Liver (tissue), 8 donors: ENCODE measurements at regions not wholly inside any gene's neighbourhood (a gene's known extent, or its start where the extent isn't known, plus 50 kb on each side); places are given as distances from the start of the nearest gene placed in this dataset.

Experiments used
- DNase-seq: peaks from one replicate; pipeline ENCODE4 v3.0.0-alpha.2; 2017; ENCODE audit warnings: low spot score
- H3K27ac ChIP-seq, 2 donors: one replicate each; pipeline ENCODE4 v1.7.0; 2013; ENCODE audit warnings: inconsistent platforms in 2 of 2, low read length in 2 of 2, control low read depth in 1 of 2, low read depth in 1 of 2, mild to moderate bottlenecking in 1 of 2
- H3K27me3 ChIP-seq, 4 donors: one replicate each; pipeline versions ENCODE4 v1.6.1 to v1.7.0; 2013; ENCODE audit warnings: low read length in 3 of 4, inconsistent platforms in 1 of 4, mild to moderate bottlenecking in 1 of 4, moderate library complexity in 1 of 4; ENCODE audit not compliant: control insufficient read depth in 4 of 4, insufficient read depth in 4 of 4
- H3K36me3 ChIP-seq, 4 donors: one replicate each; pipeline versions ENCODE4 v1.6.1 to v1.7.0; 2013; ENCODE audit warnings: low read length in 3 of 4, mild to moderate bottlenecking in 3 of 4, low read depth in 1 of 4, moderate library complexity in 1 of 4; ENCODE audit not compliant: control insufficient read depth in 4 of 4, insufficient read depth in 3 of 4
- H3K4me1 ChIP-seq, 4 donors: one replicate each; pipeline versions ENCODE4 v1.6.1 to v1.7.0; 2013; ENCODE audit warnings: low read length in 3 of 4, mild to moderate bottlenecking in 3 of 4, moderate library complexity in 1 of 4; ENCODE audit not compliant: control insufficient read depth in 4 of 4, insufficient read depth in 4 of 4
- H3K4me3 ChIP-seq, 3 donors: one replicate each; pipeline versions ENCODE4 v1.6.1 to v1.7.0; 2013; ENCODE audit warnings: low read length in 3 of 3, control low read depth in 1 of 3, low read depth in 1 of 3, mild to moderate bottlenecking in 1 of 3
- H3K9ac ChIP-seq, 2 donors: one replicate each; pipeline ENCODE4 v1.7.0; 2013; ENCODE audit warnings: low read length in 2 of 2, mild to moderate bottlenecking in 2 of 2, moderate library complexity in 2 of 2, control low read depth in 1 of 2, low read depth in 1 of 2
- H3K9me3 ChIP-seq, 4 donors: one replicate each; pipeline versions ENCODE4 v1.6.1 to v1.7.0; 2013; ENCODE audit warnings: low read length in 3 of 4; ENCODE audit not compliant: control insufficient read depth in 4 of 4
- ATF3 ChIP-seq: IDR thresholded peaks from 2 replicates; pipeline ENCODE4 v1.6.1; 2016; ENCODE audit warnings: antibody characterized with exemption
- EGR1 ChIP-seq, 2 donors: IDR thresholded peaks; 2 replicates each; pipeline ENCODE4 v1.6.1; 2016 to 2018; ENCODE audit warnings: antibody characterized with exemption in 2 of 2, low read depth in 2 of 2
- FOXA1 ChIP-seq: IDR thresholded peaks from 2 replicates; pipeline ENCODE4 v1.6.1; 2016; ENCODE audit warnings: antibody characterized with exemption
- FOXA2 ChIP-seq: IDR thresholded peaks from 2 replicates; pipeline ENCODE4 v1.6.1; 2016; ENCODE audit warnings: antibody characterized with exemption
- GABPA ChIP-seq, 2 donors: IDR thresholded peaks in 1 of 2; conservative IDR thresholded peaks in 1 of 2; 2 replicates each; pipeline ENCODE4 v1.6.1; 2016; ENCODE audit warnings: antibody characterized with exemption in 2 of 2, mild to moderate bottlenecking in 1 of 2, moderate library complexity in 1 of 2
- HNF4A ChIP-seq, 2 donors: conservative IDR thresholded peaks; 2 replicates each; pipeline ENCODE4 v1.6.1; 2016; ENCODE audit warnings: antibody characterized with exemption in 2 of 2, mild to moderate bottlenecking in 2 of 2
- HNF4G ChIP-seq: IDR thresholded peaks from 2 replicates; pipeline ENCODE4 v1.6.1; 2016; ENCODE audit warnings: antibody characterized with exemption
- JUND ChIP-seq, 2 donors: IDR thresholded peaks; 2 replicates each; pipeline ENCODE4 v1.6.1; 2016; ENCODE audit warnings: antibody characterized with exemption in 2 of 2
- NR2F2 ChIP-seq: IDR thresholded peaks from 2 replicates; pipeline ENCODE4 v1.6.1; 2016; ENCODE audit warnings: antibody characterized with exemption
- RAD21 ChIP-seq, 2 donors: IDR thresholded peaks; 2 replicates each; pipeline ENCODE4 v1.6.1; 2016; ENCODE audit warnings: antibody characterized with exemption in 2 of 2, mild to moderate bottlenecking in 2 of 2
- REST ChIP-seq: IDR thresholded peaks from 2 replicates; pipeline ENCODE4 v1.6.1; 2016; ENCODE audit warnings: antibody characterized with exemption, mild to moderate bottlenecking
- RXRA ChIP-seq, 2 donors: IDR thresholded peaks; 2 replicates each; pipeline ENCODE4 v1.6.1; 2017 to 2018; ENCODE audit warnings: antibody characterized with exemption in 2 of 2, mild to moderate bottlenecking in 1 of 2
- SP1 ChIP-seq: IDR thresholded peaks from 2 replicates; pipeline ENCODE4 v1.6.1; 2018; ENCODE audit warnings: antibody characterized with exemption, mild to moderate bottlenecking
- YY1 ChIP-seq: IDR thresholded peaks from 2 replicates; pipeline ENCODE4 v1.6.1; 2016; ENCODE audit warnings: antibody characterized with exemption, mild to moderate bottlenecking
- WGBS: extraction: QIAGEN DNeasy Blood & Tissue Kit; methylation state at CpG from one replicate; pipeline ENCODE4 v1.1.7; 2013; 5-methylcytosine and 5-hydroxymethylcytosine counted together
- TF ChIP-seq, protein P1 (sequence below): fragments of 150-350 bp; IDR thresholded peaks from 2 replicates; pipeline ENCODE4 v1.5.1; 2017; ENCODE audit warnings: improper control_type of control experiment, low read depth, low read length; ENCODE audit not compliant: missing input control
- donor health status: healthy.
- donor health status: healthy.
- donor health status: healthy.
- donor health status: healthy.
- donor health status: healthy.

DNA sequence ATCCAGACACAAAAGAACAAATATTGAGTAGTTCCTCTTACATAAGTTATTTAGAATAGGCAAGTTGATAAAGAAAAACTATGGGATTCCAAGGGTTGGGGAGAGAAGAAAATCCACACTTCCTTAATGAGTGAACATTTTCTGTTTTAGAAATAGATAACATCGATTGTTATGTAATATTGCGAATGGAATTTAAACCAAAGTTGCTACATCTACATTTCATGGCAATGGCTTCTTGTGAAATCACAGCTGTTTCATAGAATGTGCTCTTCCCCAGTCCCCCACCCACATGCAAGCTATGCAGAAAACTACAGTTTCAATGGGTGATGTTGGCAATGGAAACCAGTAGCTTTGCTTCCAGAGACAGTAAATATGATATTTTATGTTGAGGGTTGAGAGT, 1639.5 kb downstream of the SI start:
- H3K27ac ChIP-seq = no peak overlapping the region
- no peaks in the 10 kb centered on the region for H3K36me3 ChIP-seq
- H3K9ac ChIP-seq = no peak overlapping the region
- 88% methylated on average over 2 of the region's 2 CpGs for WGBS
- H3K9me3 ChIP-seq = no peaks in the 10 kb centered on the region
- no peak for TF ChIP-seq REST
- TF ChIP-seq, protein P1, sequence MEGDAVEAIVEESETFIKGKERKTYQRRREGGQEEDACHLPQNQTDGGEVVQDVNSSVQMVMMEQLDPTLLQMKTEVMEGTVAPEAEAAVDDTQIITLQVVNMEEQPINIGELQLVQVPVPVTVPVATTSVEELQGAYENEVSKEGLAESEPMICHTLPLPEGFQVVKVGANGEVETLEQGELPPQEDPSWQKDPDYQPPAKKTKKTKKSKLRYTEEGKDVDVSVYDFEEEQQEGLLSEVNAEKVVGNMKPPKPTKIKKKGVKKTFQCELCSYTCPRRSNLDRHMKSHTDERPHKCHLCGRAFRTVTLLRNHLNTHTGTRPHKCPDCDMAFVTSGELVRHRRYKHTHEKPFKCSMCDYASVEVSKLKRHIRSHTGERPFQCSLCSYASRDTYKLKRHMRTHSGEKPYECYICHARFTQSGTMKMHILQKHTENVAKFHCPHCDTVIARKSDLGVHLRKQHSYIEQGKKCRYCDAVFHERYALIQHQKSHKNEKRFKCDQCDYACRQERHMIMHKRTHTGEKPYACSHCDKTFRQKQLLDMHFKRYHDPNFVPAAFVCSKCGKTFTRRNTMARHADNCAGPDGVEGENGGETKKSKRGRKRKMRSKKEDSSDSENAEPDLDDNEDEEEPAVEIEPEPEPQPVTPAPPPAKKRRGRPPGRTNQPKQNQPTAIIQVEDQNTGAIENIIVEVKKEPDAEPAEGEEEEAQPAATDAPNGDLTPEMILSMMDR = no peak
- TF ChIP-seq FOXA2 = no peak
- no peak for TF ChIP-seq ATF3
- TF ChIP-seq RXRA (IDR thresholded peaks at IDR 0.05) = no peak
- no peak for TF ChIP-seq FOXA1
- no peak for TF ChIP-seq HNF4G
- TF ChIP-seq HNF4A (conservative IDR thresholded peaks at IDR 0.05) = no peak
- TF ChIP-seq SP1 = no peak
- TF ChIP-seq EGR1 (IDR thresholded peaks at IDR 0.05; ENCODE audit: low read depth in 2 of 2) = no peak
- TF ChIP-seq YY1 = no peak
- TF ChIP-seq GABPA (IDR thresholded peaks at IDR 0.05 in 1 of 2, conservative IDR thresholded peaks at IDR 0.05 in 1 of 2) = no peak
- no peak for TF ChIP-seq RAD21 (IDR thresholded peaks at IDR 0.05)
- TF ChIP-seq JUND (IDR thresholded peaks at IDR 0.05) = no peak
- DNase-seq = no peak
- no peaks in the 10 kb centered on the region for H3K4me1 ChIP-seq
- no peak overlapping the region for H3K4me3 ChIP-seq
- no peaks in the 10 kb centered on the region for H3K27me3 ChIP-seq

GRCh38 chr3:163422671-163423070, 1655.6 kb downstream of the SI start:
- Histone ChIP-seq H3K36me3 (no peaks in the 10 kb centered on the region), H3K9ac (no peak overlapping the region), H3K4me3 (no peak overlapping the region), H3K9me3 (no peaks in the 10 kb centered on the region), H3K27me3 (no peaks in the 10 kb centered on the region), H3K4me1 (no peaks in the 10 kb centered on the region), H3K27ac (no peak overlapping the region)
- 83% methylated on average over 3 of the region's 3 CpGs for WGBS
- TF ChIP-seq RAD21 (IDR thresholded peaks at IDR 0.05) = no peak
- TF ChIP-seq YY1 = no peak
- TF ChIP-seq NR2F2 = no peak
- no peak for TF ChIP-seq FOXA1
- TF ChIP-seq JUND (IDR thresholded peaks at IDR 0.05) = no peak
- no peak for TF ChIP-seq ATF3
- no peak for TF ChIP-seq FOXA2
- DNase-seq = no peak
